Nephron progenitor cell (in vitro differentiated cells): ENCODE measurements at regions not wholly inside any gene's neighbourhood (a gene's known extent, or its start where the extent isn't known, plus 50 kb on each side); places are given as distances from the start of the nearest gene placed in this dataset.

Experiments used
- DNase-seq: peaks from one replicate; pipeline ENCODE4 v3.0.0; 2021
- H3K27ac Mint-ChIP-seq: 2 replicates; pipeline ENCODE4 v1.8.0; 2021; ENCODE audit warnings: mild to moderate bottlenecking, moderate library complexity, mixed read lengths
- H3K27me3 Mint-ChIP-seq: 2 replicates; pipeline ENCODE4 v1.8.0; 2021; ENCODE audit warnings: mild to moderate bottlenecking, low read depth, mixed read lengths; ENCODE audit not compliant: poor library complexity
- H3K36me3 Mint-ChIP-seq: 2 replicates; pipeline ENCODE4 v1.8.0; 2021; ENCODE audit warnings: low read depth, mixed read lengths
- H3K4me1 Mint-ChIP-seq: 2 replicates; pipeline ENCODE4 v1.8.0; 2021; ENCODE audit warnings: mixed read lengths
- H3K4me3 Mint-ChIP-seq: 2 replicates; pipeline ENCODE4 v1.8.0; 2021; ENCODE audit warnings: mild to moderate bottlenecking, moderate library complexity, mixed read lengths
- H3K9me3 Mint-ChIP-seq: 2 replicates; pipeline ENCODE4 v1.8.0; 2021; ENCODE audit warnings: mild to moderate bottlenecking, moderate library complexity, mixed read lengths
- CTCF ChIP-seq: fragments of 200-600 bp; sonication (generic); IDR thresholded peaks from 2 replicates; pipeline ENCODE4 v1.5.0; 2021; ENCODE audit warnings: antibody characterized with exemption

DNA sequence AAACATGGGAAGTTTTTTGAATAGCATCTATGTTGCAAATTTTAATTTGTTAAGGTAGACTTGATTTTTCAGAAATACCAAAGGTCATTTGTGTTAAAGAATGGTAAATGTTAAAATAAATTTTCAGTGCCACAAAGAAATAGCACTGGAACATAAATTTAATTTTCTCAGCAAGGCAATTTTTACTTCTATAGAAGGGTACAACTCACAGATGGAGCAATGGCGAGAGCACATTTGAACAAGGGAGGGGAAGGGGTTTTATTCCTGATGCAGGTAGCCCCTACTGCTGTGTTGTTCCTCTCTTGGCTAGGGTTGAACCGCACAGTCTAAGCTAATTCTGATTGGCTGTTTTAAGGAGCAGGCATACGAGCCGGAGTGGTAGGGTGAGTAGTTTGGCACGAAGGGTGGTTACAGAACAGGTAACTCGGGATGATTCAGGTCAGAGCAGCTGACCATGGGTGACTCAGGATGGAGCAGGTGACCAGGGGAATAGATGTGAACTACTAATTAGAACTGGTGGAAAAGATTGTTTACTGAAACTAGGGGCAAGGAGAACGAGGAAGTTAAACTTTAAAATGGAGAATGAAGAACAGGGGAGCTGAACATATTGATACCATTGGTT, 50.1 kb upstream of the PSME4 start:
- Mint-ChIP-seq H3K36me3 (peaks cover 53% of the 10 kb centered on the region), H3K27me3 (no peaks in the 10 kb centered on the region), H3K27ac (no peak overlapping the region), H3K4me1 (peaks cover 11% of the 10 kb centered on the region), H3K9me3 (peaks cover 42% of the 10 kb centered on the region), H3K4me3 (no peak overlapping the region)
- DNase-seq = no peak
- no peak for TF ChIP-seq CTCF
